ENCODE measurements at regions not wholly inside any gene's neighbourhood (a gene's known extent, or its start where the extent isn't known, plus 50 kb on each side); places are given as distances from the start of the nearest gene placed in this dataset.

- peaks cover 4% of the 10 kb centered on the region for H3K9me3 Mint-ChIP-seq
- peaks cover 3% of the 10 kb centered on the region for H3K27me3 Mint-ChIP-seq
- no peak for DNase-seq
- no peak overlapping the region for H3K4me3 Mint-ChIP-seq
- no peaks in the 10 kb centered on the region for H3K4me1 Mint-ChIP-seq
- no peaks in the 10 kb centered on the region for H3K36me3 Mint-ChIP-seq (ENCODE audit: low read depth)
- intact Hi-C loops (cut with micrococcal nuclease) = no loop called here
- no peak overlapping the region for H3K27ac Mint-ChIP-seq
Observed at GRCh38 chr7:110569486-110570205, 521.3 kb upstream of the LRRN3 start.

- no peak for DNase-seq
- Mint-ChIP-seq H3K27me3 (peaks cover 10% of the 10 kb centered on the region), H3K4me1 (no peaks in the 10 kb centered on the region), H3K27ac (no peak overlapping the region), H3K36me3 (ENCODE audit: low read depth) (no peaks in the 10 kb centered on the region), H3K4me3 (no peak overlapping the region), H3K9me3 (no peaks in the 10 kb centered on the region)
- intact Hi-C loops (cut with micrococcal nuclease) = no loop called here
Observed at GRCh38 chr7:110573862-110574528, 516.9 kb upstream of the LRRN3 start.

- no peak overlapping the region for H3K27ac Mint-ChIP-seq
- peaks cover 6% of the 10 kb centered on the region for H3K4me1 Mint-ChIP-seq
- H3K4me3 Mint-ChIP-seq = no peak overlapping the region
- H3K36me3 Mint-ChIP-seq (ENCODE audit: low read depth) = no peaks in the 10 kb centered on the region
- intact Hi-C loops (cut with micrococcal nuclease) = no loop called here
- DNase-seq = peak; percentile 18
- H3K9me3 Mint-ChIP-seq = peaks cover 5% of the 10 kb centered on the region
- H3K27me3 Mint-ChIP-seq = peaks cover 2% of the 10 kb centered on the region
Observed at GRCh38 chr7:110587294-110587693, 503.6 kb upstream of the LRRN3 start.

- Mint-ChIP-seq H3K36me3 (ENCODE audit: low read depth) (no peaks in the 10 kb centered on the region), H3K27me3 (peaks cover 2% of the 10 kb centered on the region), H3K27ac (no peak overlapping the region), H3K4me3 (no peak overlapping the region), H3K4me1 (peaks cover 6% of the 10 kb centered on the region), H3K9me3 (peaks cover 4% of the 10 kb centered on the region)
- peak; percentile 56 for DNase-seq
- intact Hi-C loops (cut with micrococcal nuclease) = loop anchor here (10.0 kb wide), 1 partner anchor 894 kb away; no protein-coding TSS in a partner anchor
Observed at GRCh38 chr7:110590415-110590814, 500.5 kb upstream of the LRRN3 start.

GRCh38 chr7:110591341-110591740 lies 499.6 kb upstream of the LRRN3 start:
- H3K4me1 Mint-ChIP-seq = peaks cover 13% of the 10 kb centered on the region
- peaks cover 4% of the 10 kb centered on the region for H3K9me3 Mint-ChIP-seq
- no peak for DNase-seq
- peaks cover 2% of the 10 kb centered on the region for H3K27me3 Mint-ChIP-seq
- H3K4me3 Mint-ChIP-seq = no peak overlapping the region
- H3K36me3 Mint-ChIP-seq (ENCODE audit: low read depth) = no peaks in the 10 kb centered on the region
- intact Hi-C loops (cut with micrococcal nuclease) = loop anchor here (10.0 kb wide), 1 partner anchor 893 kb away; no protein-coding TSS in a partner anchor
- H3K27ac Mint-ChIP-seq = no peak overlapping the region

GRCh38 chr7:110592557-110592956 lies 498.4 kb upstream of the LRRN3 start:
- intact Hi-C loops (cut with micrococcal nuclease) = loop anchor here (10.0 kb wide), 1 partner anchor 892 kb away; no protein-coding TSS in a partner anchor
- DNase-seq = peak; percentile 23
- Mint-ChIP-seq H3K27ac (no peak overlapping the region), H3K4me1 (peaks cover 13% of the 10 kb centered on the region), H3K27me3 (peaks cover 2% of the 10 kb centered on the region), H3K36me3 (ENCODE audit: low read depth) (no peaks in the 10 kb centered on the region), H3K9me3 (peaks cover 4% of the 10 kb centered on the region), H3K4me3 (no peak overlapping the region)

GRCh38 chr7:110593355-110593754 lies 497.6 kb upstream of the LRRN3 start:
- DNase-seq = peak; percentile 40
- peaks cover 4% of the 10 kb centered on the region for H3K9me3 Mint-ChIP-seq
- no peak overlapping the region for H3K4me3 Mint-ChIP-seq
- peaks cover 2% of the 10 kb centered on the region for H3K27me3 Mint-ChIP-seq
- H3K4me1 Mint-ChIP-seq = peaks cover 13% of the 10 kb centered on the region
- H3K36me3 Mint-ChIP-seq (ENCODE audit: low read depth) = no peaks in the 10 kb centered on the region
- intact Hi-C loops (cut with micrococcal nuclease) = loop anchor here (10.0 kb wide), 1 partner anchor 891 kb away; no protein-coding TSS in a partner anchor
- no peak overlapping the region for H3K27ac Mint-ChIP-seq

GRCh38 chr7:110595694-110596093 lies 495.2 kb upstream of the LRRN3 start:
- Mint-ChIP-seq H3K4me1 (peaks cover 9% of the 10 kb centered on the region), H3K27me3 (peaks cover 3% of the 10 kb centered on the region), H3K27ac (no peak overlapping the region), H3K36me3 (ENCODE audit: low read depth) (no peaks in the 10 kb centered on the region), H3K4me3 (no peak overlapping the region), H3K9me3 (peaks cover 4% of the 10 kb centered on the region)
- intact Hi-C loops (cut with micrococcal nuclease) = loop anchor here (1.0 to 10.0 kb wide), 3 partner anchors 495 to 889 kb away; partner anchors contain the start of gene LRRN3
- DNase-seq = peak; percentile 62

GRCh38 chr7:110600956-110601355 lies 490.0 kb upstream of the LRRN3 start:
- peaks cover 3% of the 10 kb centered on the region for H3K27me3 Mint-ChIP-seq
- intact Hi-C loops (cut with micrococcal nuclease) = no loop called here
- H3K4me3 Mint-ChIP-seq = no peak overlapping the region
- no peak overlapping the region for H3K27ac Mint-ChIP-seq
- peaks cover 8% of the 10 kb centered on the region for H3K9me3 Mint-ChIP-seq
- peaks cover 3% of the 10 kb centered on the region for H3K4me1 Mint-ChIP-seq
- H3K36me3 Mint-ChIP-seq (ENCODE audit: low read depth) = no peaks in the 10 kb centered on the region
- no peak for DNase-seq

- Mint-ChIP-seq H3K27ac (no peak overlapping the region), H3K4me1 (no peaks in the 10 kb centered on the region), H3K36me3 (ENCODE audit: low read depth) (no peaks in the 10 kb centered on the region), H3K9me3 (peaks cover 9% of the 10 kb centered on the region), H3K27me3 (peaks cover 3% of the 10 kb centered on the region), H3K4me3 (no peak overlapping the region)
- intact Hi-C loops (cut with micrococcal nuclease) = no loop called here
- no peak for DNase-seq
Observed at GRCh38 chr7:110601710-110602109, 489.2 kb upstream of the LRRN3 start.

GRCh38 chr7:110604206-110604605 lies 486.7 kb upstream of the LRRN3 start:
- no peak overlapping the region for H3K4me3 Mint-ChIP-seq
- H3K9me3 Mint-ChIP-seq = peaks cover 16% of the 10 kb centered on the region
- intact Hi-C loops (cut with micrococcal nuclease) = no loop called here
- no peaks in the 10 kb centered on the region for H3K36me3 Mint-ChIP-seq (ENCODE audit: low read depth)
- peaks cover 5% of the 10 kb centered on the region for H3K4me1 Mint-ChIP-seq
- no peak overlapping the region for H3K27ac Mint-ChIP-seq
- no peaks in the 10 kb centered on the region for H3K27me3 Mint-ChIP-seq
- no peak for DNase-seq

GRCh38 chr7:110604885-110605284 lies 486.0 kb upstream of the LRRN3 start:
- H3K9me3 Mint-ChIP-seq = peaks cover 16% of the 10 kb centered on the region
- intact Hi-C loops (cut with micrococcal nuclease) = no loop called here
- H3K4me1 Mint-ChIP-seq = peaks cover 5% of the 10 kb centered on the region
- no peaks in the 10 kb centered on the region for H3K36me3 Mint-ChIP-seq (ENCODE audit: low read depth)
- H3K27me3 Mint-ChIP-seq = no peaks in the 10 kb centered on the region
- no peak overlapping the region for H3K4me3 Mint-ChIP-seq
- no peak for DNase-seq
- no peak overlapping the region for H3K27ac Mint-ChIP-seq

- Mint-ChIP-seq H3K4me3 (no peak overlapping the region), H3K4me1 (peaks cover 5% of the 10 kb centered on the region), H3K36me3 (ENCODE audit: low read depth) (no peaks in the 10 kb centered on the region), H3K27ac (no peak overlapping the region), H3K27me3 (peaks cover 4% of the 10 kb centered on the region), H3K9me3 (peaks cover 12% of the 10 kb centered on the region)
- DNase-seq = peak; percentile 54
- intact Hi-C loops (cut with micrococcal nuclease) = no loop called here
Observed at GRCh38 chr7:110607050-110607857, 483.7 kb upstream of the LRRN3 start.

- Mint-ChIP-seq H3K9me3 (peaks cover 12% of the 10 kb centered on the region), H3K36me3 (ENCODE audit: low read depth) (no peaks in the 10 kb centered on the region), H3K4me3 (no peak overlapping the region), H3K27me3 (peaks cover 4% of the 10 kb centered on the region), H3K27ac (no peak overlapping the region), H3K4me1 (peaks cover 5% of the 10 kb centered on the region)
- intact Hi-C loops (cut with micrococcal nuclease) = no loop called here
- no peak for DNase-seq
Observed at GRCh38 chr7:110609336-110609735, 481.6 kb upstream of the LRRN3 start.

Data from activated CD4-positive, alpha-beta T cell treated with anti-CD3 and anti-CD28 coated beads, Interleukin-2, amount 10 ng/mL, durations not matched to agents 24 days and 14 days (primary cell).